GM12878 (cell line): ENCODE measurements at regions not wholly inside any gene's neighbourhood (a gene's known extent, or its start where the extent isn't known, plus 50 kb on each side); places are given as distances from the start of the nearest gene placed in this dataset.

Experiments
- ATAC-seq: fragments of 200-7000 bp; cut with Tn5 transposase; 3 replicates; pipeline ENCODE4 v1.9.1; 2020; ENCODE audit warnings: mild to moderate bottlenecking, moderate library complexity
- BruUV-seq: library from RNA; stranded (reverse); fragments of 400-500 nt; replicated peaks from 2 replicates; lab custom pipeline; 2021; lab: Mats Ljungman, UMichigan
- CTCF ChIA-PET: fragments of 300-600 bp; sonication (Branson Sonifier 250); formaldehyde crosslinking; extraction: SDS; loops from one replicate; lab custom pipeline; 2021; ENCODE audit warnings: inconsistent platforms; lab: Yijun Ruan, JAX
- POLR2A ChIA-PET: fragments of 350-600 bp; formaldehyde crosslinking; extraction: SDS; loops from one replicate; lab custom pipeline; 2021; ENCODE audit warnings: inconsistent platforms; lab: Charles Lee
- RAD21 ChIA-PET: fragments of 300-600 bp; sonication (Branson Sonifier 250); formaldehyde crosslinking; loops from one replicate; lab custom pipeline; 2023; ENCODE audit warnings: antibody characterized with exemption; ENCODE audit not compliant: unreplicated experiment; lab: Charles Lee
- SMC1A ChIA-PET: fragments of 300-600 bp; sonication (Branson Sonifier 250); formaldehyde crosslinking; loops from one replicate; lab custom pipeline; 2023; ENCODE audit not compliant: unreplicated experiment, uncharacterized antibody; lab: Charles Lee
- DNase-seq: peaks from one replicate; pipeline ENCODE4 v3.0.0-alpha.2; 2011; ENCODE audit warnings: low read depth, low spot score
- FAIRE-seq: peaks from 3 replicates; lab custom pipeline; 2011; peaks lifted over from hg19 to GRCh38; lab: Jason Lieb, UNC
- H2AFZ ChIP-seq: 2 replicates; pipeline ENCODE4 v1.6.0; 2011; ENCODE audit warnings: low read depth, low read length, control low read depth; ENCODE audit not compliant: control insufficient read depth
- H3K27ac ChIP-seq: 2 replicates; pipeline ENCODE4 v1.5.1; 2011; ENCODE audit warnings: control low read depth; ENCODE audit not compliant: control insufficient read depth, insufficient read depth
- H3K27me3 ChIP-seq, 2 experiments: replicated peaks in 1 of 2; 2 replicates each; pipeline versions ENCODE4 v1.6.0 to v1.6.1; 2011; ENCODE audit warnings: low read length in 1 of 2; ENCODE audit not compliant: control insufficient read depth in 2 of 2, insufficient read depth in 2 of 2
- H3K36me3 ChIP-seq, 2 experiments: 2 replicates each; pipeline ENCODE4 v1.5.1; 2011; ENCODE audit warnings: low read length in 1 of 2; ENCODE audit not compliant: control insufficient read depth in 2 of 2, insufficient read depth in 2 of 2
- H3K4me1 ChIP-seq: 2 replicates; pipeline ENCODE4 v1.6.1; 2011; ENCODE audit warnings: mild to moderate bottlenecking, low read length, moderate library complexity, mixed read lengths; ENCODE audit not compliant: control insufficient read depth, insufficient read depth
- H3K4me2 ChIP-seq: 2 replicates; pipeline ENCODE4 v1.6.0; 2011; ENCODE audit warnings: control low read depth; ENCODE audit not compliant: control insufficient read depth, insufficient read depth
- H3K4me3 ChIP-seq: fragments of 200-600 bp; sonication (generic); 2 replicates; pipeline ENCODE4 v1.5.1; 2016
- H3K79me2 ChIP-seq: 2 replicates; pipeline ENCODE4 v1.6.0; 2011; ENCODE audit warnings: low read length; ENCODE audit not compliant: control insufficient read depth, insufficient read depth
- H3K9ac ChIP-seq: 2 replicates; pipeline ENCODE4 v1.8.0; 2011; ENCODE audit warnings: low read length, control low read depth, mixed read lengths; ENCODE audit not compliant: control insufficient read depth, insufficient read depth
- H3K9me3 ChIP-seq: replicated peaks from 3 replicates; pipeline ENCODE4 v1.5.1; 2011; ENCODE audit warnings: mild to moderate bottlenecking, low read length; ENCODE audit not compliant: control insufficient read depth, insufficient read depth
- H4K20me1 ChIP-seq: 2 replicates; pipeline ENCODE4 v1.6.0; 2011; ENCODE audit not compliant: control insufficient read depth, insufficient read depth
- BHLHE40 ChIP-seq, 2 experiments: fragments of 450-650 bp in 1 of 2; IDR thresholded peaks; 2 replicates each; pipeline ENCODE4 v1.6.1; 2011 to 2017; ENCODE audit warnings: low read depth in 2 of 2, borderline replicate concordance in 1 of 2, improper control_type of control experiment in 1 of 2, low read length in 1 of 2, mild to moderate bottlenecking in 1 of 2
- FOXK2 ChIP-seq: fragments of 450-650 bp; IDR thresholded peaks from 2 replicates; pipeline ENCODE4 v1.6.1; 2017; ENCODE audit warnings: mild to moderate bottlenecking, moderate library complexity
- KAT2A ChIP-seq: conservative IDR thresholded peaks from 2 replicates; pipeline ENCODE4 v1.6.1; 2011; ENCODE audit warnings: low read depth, low read length; ENCODE audit not compliant: control insufficient read depth
- MYC ChIP-seq: IDR thresholded peaks from 2 replicates; pipeline ENCODE4 v1.6.1; 2011; ENCODE audit warnings: mild to moderate bottlenecking, low read length, moderate library complexity, inconsistent platforms; ENCODE audit not compliant: insufficient read depth, insufficient replicate concordance, insufficient read length, severe bottlenecking
- POLR2A ChIP-seq: IDR thresholded peaks from 2 replicates; pipeline ENCODE4 v1.6.1; 2011; ENCODE audit warnings: low read depth, mild to moderate bottlenecking, low read length
- POLR2AphosphoS5 ChIP-seq: IDR thresholded peaks from 2 replicates; pipeline ENCODE4 v1.6.1; 2011; ENCODE audit warnings: mild to moderate bottlenecking, low read length, inconsistent platforms
- STAT1 ChIP-seq: fragments of 450-650 bp; conservative IDR thresholded peaks from 2 replicates; pipeline ENCODE4 v1.6.1; 2014; ENCODE audit warnings: antibody characterized with exemption, mild to moderate bottlenecking
- YY1 ChIP-seq: IDR thresholded peaks from 2 replicates; pipeline ENCODE4 v1.6.1; 2011; ENCODE audit warnings: low read depth, mild to moderate bottlenecking, low read length
- ZNF217 ChIP-seq: fragments of 450-650 bp; IDR thresholded peaks from 2 replicates; pipeline ENCODE4 v1.6.1; 2017; ENCODE audit warnings: antibody characterized with exemption, mild to moderate bottlenecking
- ZNF592 ChIP-seq: fragments of 450-650 bp; IDR thresholded peaks from 2 replicates; pipeline ENCODE4 v1.6.1; 2017; ENCODE audit warnings: mild to moderate bottlenecking, moderate library complexity
- WGBS: methylation state at CpG from one replicate; pipeline ENCODE4 v1.1.6; 2016; ENCODE audit warnings: low lambda C conversion rate; ENCODE audit not compliant: insufficient replicate concordance, insufficient coverage; ENCODE audit errors: missing lambda C conversion rate; 5-methylcytosine and 5-hydroxymethylcytosine counted together
- in situ Hi-C: fragments of 300-500 bp; cut with MboI; formaldehyde crosslinking; loops from 9 replicates; pipeline ENCODE4 v1.14.3; 2018; ENCODE audit warnings: mixed read lengths
- intact Hi-C: fragments of 100-400 bp; cut with micrococcal nuclease; formaldehyde crosslinking; loops from one replicate; pipeline ENCODE4 v1.14.2; 2022; ENCODE audit not compliant: unreplicated experiment
- TF ChIP-seq, protein P1 (sequence below): fragments of 150-350 bp; IDR thresholded peaks from 2 replicates; pipeline ENCODE4 v1.6.1; 2016; ENCODE audit warnings: low read depth, low read length

DNA sequence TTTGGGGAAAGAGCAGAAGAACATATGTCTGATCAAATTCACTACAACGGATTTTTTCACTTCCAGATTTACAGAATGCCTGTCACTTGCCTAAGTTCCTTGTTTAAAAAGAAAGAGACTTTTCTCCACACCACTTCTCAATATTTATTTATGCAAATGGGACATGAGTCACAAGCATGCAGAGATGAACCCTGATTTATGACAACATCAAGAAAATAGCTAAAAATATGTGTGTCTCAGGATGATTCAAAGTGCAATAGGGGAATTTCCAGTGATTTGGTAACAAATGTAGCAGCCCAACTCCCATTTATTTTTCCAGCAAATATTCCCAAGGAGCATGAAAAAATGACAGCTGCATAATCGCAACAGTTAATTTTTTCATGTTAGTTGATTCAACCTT lies 180.4 kb upstream of the FAT1 start:
- DNase-seq (no peak), FAIRE-seq (no peak), ATAC-seq (no peak)
- Histone ChIP-seq H4K20me1 (no peaks in the 10 kb centered on the region), H3K4me1 (no peaks in the 10 kb centered on the region), H3K36me3 (no peaks in the 10 kb centered on the region), H3K9me3 (no peaks in the 10 kb centered on the region), H2AFZ (no peak overlapping the region), H3K4me3 (no peak overlapping the region), H3K27ac (no peak overlapping the region), H3K27me3 (no peaks in the 10 kb centered on the region), H3K9ac (no peak overlapping the region), H3K79me2 (no peaks in the 10 kb centered on the region), H3K4me2 (no peak overlapping the region)
- ChIA-PET RAD21 (no interaction called here), POLR2A (no interaction called here), SMC1A (no interaction called here), CTCF (no interaction called here)
- intact Hi-C loops = no loop called here
- in situ Hi-C loops = no loop called here
- BruUV-seq = no TSS peak
- WGBS = 50% methylated on average over 2 of the region's 2 CpGs
- TF ChIP-seq MYC = no peak

DNA sequence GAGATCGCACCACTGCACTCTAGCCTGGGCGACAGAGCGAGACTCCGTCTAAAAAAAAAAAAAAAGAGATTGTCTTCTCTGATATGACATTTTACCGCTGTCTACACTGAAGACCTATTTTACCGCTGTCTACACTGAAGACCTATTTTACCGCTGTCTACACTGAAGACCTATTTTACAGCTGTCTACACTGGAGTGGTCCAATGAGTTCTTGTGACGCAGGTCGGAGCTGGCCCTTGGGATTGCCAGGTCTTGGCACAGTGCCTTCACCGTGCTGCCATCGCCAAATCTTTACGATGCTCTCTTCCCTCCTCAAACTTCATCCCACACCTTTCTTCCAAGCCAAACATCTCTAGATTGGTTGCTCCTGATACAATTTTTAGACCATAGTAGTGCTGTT lies 183.1 kb upstream of the FAT1 start:
- Histone ChIP-seq H2AFZ (no peak overlapping the region), H3K36me3 (no peaks in the 10 kb centered on the region), H3K27ac (no peak overlapping the region), H3K4me1 (no peaks in the 10 kb centered on the region), H3K9me3 (no peaks in the 10 kb centered on the region), H4K20me1 (no peaks in the 10 kb centered on the region), H3K79me2 (no peaks in the 10 kb centered on the region), H3K9ac (no peak overlapping the region), H3K4me2 (no peak overlapping the region), H3K4me3 (no peak overlapping the region), H3K27me3 (no peaks in the 10 kb centered on the region)
- intact Hi-C loops = no loop called here
- RAD21 ChIA-PET = no interaction called here
- SMC1A ChIA-PET = interaction anchor here (0.6 kb wide), 1 partner anchor 1159 kb away, joined by 3 read pairs; no protein-coding TSS in a partner anchor
- CTCF ChIA-PET = no interaction called here
- FAIRE-seq = no peak
- POLR2A ChIA-PET = no interaction called here
- in situ Hi-C loops = no loop called here
- whole genome bisulfite sequencing = 47% methylated on average over 6 of the region's 12 CpGs
- BruUV-seq = no TSS peak
- DNase-seq = no peak
- no peak for ATAC-seq
- TF ChIP-seq YY1 (no peak), ZNF592 (no peak), BHLHE40 (IDR thresholded peaks at IDR 0.05; ENCODE audit: borderline replicate concordance in 1 of 2, low read depth in 2 of 2, low read length in 1 of 2) (no peak), STAT1 (no peak), FOXK2 (no peak), POLR2A (no peak), ZNF217 (no peak), POLR2AphosphoS5 (no peak), KAT2A (no peak)
- TF ChIP-seq, protein P1, sequence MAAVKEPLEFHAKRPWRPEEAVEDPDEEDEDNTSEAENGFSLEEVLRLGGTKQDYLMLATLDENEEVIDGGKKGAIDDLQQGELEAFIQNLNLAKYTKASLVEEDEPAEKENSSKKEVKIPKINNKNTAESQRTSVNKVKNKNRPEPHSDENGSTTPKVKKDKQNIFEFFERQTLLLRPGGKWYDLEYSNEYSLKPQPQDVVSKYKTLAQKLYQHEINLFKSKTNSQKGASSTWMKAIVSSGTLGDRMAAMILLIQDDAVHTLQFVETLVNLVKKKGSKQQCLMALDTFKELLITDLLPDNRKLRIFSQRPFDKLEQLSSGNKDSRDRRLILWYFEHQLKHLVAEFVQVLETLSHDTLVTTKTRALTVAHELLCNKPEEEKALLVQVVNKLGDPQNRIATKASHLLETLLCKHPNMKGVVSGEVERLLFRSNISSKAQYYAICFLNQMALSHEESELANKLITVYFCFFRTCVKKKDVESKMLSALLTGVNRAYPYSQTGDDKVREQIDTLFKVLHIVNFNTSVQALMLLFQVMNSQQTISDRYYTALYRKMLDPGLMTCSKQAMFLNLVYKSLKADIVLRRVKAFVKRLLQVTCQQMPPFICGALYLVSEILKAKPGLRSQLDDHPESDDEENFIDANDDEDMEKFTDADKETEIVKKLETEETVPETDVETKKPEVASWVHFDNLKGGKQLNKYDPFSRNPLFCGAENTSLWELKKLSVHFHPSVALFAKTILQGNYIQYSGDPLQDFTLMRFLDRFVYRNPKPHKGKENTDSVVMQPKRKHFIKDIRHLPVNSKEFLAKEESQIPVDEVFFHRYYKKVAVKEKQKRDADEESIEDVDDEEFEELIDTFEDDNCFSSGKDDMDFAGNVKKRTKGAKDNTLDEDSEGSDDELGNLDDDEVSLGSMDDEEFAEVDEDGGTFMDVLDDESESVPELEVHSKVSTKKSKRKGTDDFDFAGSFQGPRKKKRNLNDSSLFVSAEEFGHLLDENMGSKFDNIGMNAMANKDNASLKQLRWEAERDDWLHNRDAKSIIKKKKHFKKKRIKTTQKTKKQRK = no peak
